HG03439 (cell line): ENCODE measurements at regions not wholly inside any gene's neighbourhood (a gene's known extent, or its start where the extent isn't known, plus 50 kb on each side); places are given as distances from the start of the nearest gene placed in this dataset.

Experiments used
- ATAC-seq: cut with Tn5 transposase; IDR thresholded peaks from one replicate; pipeline ENCODE4 v1.9.1; 2021; ENCODE audit warnings: mild to moderate bottlenecking, moderate library complexity; ENCODE audit not compliant: unreplicated experiment

DNA sequence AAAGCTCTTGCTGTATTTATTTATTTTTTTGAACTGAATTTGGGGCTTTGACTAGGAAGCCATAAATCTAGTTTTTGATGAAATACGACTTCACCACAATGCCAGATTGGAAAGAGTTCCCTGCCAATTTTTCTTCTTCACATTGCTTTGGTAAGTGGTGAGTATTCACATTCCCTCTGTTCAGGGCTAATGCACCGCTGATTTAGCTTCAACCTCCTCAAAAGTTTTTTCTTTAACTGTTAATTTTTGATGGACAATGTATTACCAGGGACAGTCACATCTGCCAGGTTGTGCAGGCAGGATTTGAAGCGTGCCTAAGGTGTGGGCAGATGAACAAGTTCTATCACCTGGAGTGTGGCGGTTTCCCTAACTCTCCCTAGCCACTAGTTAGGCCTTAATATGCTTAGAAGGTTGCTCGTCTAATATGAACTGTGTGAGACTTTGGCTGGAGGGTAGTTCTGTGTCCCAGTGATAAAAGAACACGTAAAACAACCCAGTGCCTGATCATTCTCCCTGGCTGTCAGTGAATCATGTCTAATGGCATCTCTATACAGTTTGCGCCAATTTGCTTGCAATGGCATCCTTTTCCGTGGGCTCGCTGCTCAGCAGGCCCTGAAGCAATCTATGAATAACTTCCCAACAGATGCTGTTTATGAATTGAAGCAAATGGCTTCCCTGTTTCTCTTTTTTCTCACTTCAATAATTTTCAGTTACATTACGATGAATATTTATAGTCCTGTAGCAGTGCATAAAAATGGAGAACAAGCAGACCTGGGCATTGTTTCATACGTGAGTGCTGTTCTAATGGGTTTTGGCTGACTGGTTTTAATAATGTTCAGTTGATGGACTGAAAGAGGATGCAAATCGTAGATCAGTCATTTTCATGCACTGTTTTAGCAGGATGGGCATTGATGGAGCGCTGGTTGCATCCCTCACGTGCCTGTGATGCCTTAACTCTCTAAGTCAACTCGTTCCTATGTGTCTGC lies 243.2 kb upstream of the SUCLG2 start:
- ATAC-seq: no peak

DNA sequence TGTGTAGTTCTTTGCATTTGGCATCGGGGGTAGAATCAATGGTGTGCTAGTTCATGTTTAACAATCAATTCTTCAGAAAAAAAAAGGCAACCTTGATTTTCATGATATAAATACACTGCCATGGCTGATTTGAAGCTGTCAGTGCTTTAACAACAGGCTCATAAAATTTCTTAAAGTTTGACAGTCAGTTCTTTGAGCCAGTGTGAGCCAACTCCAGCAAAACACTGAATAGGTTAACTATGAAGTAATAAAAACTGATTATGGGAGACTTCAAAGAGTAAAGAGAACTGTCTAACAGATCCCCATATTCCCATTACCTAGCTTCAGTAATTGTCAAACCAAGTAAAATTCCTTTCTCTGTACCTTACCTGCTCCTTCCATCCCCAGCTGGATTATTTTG lies 241.7 kb upstream of the SUCLG2 start:
- ATAC-seq: no peak

DNA sequence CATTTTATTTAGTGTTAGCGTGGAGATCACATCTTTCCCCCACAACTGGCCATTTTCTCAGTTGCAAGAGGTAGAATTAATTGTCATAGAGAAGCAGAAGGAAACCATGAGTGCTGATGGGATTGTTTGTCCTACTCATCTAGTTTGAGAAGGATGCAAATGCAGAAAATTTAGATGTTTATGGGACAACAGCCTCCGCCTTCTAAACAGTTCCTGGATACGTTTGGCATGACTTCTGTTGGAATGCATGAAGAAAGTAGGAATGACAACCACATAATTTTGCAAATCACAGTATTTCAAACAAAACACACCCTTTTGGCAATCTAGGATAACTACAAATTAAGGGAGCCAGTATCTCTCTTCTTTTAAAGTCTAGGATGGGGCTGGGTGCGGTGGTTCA lies 240.1 kb upstream of the SUCLG2 start:
- no peak for ATAC-seq

DNA sequence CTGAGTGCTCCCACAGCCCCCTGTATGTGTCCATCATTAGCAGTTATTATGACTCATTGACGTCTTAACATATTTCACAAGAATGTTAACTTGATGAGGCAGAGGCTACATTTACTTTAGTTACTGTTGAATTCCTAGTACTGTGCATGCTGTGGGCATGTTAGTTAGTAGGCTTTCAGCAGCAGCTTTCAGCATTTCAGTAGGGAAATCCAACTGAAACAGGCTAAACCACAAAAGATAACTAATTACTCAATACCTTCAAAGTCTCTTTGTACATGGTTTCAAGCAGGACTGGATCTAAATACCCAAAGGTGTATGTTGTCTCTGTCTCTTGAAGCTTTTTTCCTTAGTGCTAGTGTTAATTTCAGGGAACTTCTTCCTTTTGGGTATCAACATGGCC lies 229.9 kb upstream of the SUCLG2 start:
- no peak for ATAC-seq

DNA sequence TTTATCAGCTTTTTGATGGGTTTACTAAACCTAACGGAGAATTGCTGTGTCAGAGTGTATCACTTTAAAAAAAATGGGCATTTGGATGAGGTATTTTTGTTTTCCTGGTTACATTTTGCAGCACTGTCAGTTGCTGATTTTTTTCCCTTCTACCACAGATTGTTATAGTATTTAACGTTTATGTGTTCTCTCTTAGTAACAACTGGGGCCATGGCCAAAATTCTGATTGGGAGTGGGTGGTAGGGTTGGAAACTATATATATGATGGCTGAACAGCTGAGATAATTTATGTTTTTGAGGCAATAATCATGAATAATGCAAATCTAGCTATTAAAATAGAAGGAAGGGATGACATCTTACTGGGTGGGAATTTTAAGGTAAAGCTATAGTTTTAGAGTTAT lies 229.4 kb upstream of the SUCLG2 start:
- ATAC-seq: no peak

DNA sequence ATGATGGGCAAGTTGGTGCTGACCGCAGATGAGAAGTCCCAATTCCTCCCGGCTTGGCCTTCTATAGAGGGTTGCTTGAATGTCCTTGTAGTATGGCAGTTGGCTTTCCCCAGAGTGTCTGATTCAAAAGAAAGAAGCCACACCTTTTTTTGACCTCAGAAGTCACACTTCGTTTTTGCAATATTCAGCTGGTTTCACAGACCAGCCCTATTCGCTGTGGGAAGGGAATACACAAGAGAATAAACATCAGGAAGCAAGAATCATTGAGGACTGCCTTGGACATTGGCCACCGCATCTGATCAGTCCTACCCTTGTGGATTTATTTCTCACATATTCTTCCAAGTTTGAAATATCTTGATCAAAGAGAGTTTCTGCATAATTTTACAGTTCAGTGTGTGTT lies 228.6 kb upstream of the SUCLG2 start:
- no peak for ATAC-seq

DNA sequence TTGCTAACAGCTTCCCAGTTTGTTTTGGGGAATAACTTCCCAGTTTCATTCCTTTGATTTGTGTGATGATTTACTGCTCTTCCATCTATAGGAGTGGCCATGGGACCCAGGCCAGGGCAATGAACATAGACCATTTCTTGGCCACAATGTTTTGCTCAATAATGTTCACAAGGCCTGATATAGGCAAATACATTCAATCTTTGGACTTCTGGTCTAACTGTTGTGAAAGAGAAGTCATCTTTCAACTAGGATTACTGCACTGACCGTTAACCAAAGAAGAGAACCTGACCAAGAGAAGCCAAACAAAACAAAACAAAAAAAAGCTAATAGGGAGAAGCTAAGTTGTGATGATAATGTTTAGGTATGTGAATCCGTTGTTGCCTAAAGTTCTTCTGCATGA lies 221.8 kb upstream of the SUCLG2 start:
- no peak for ATAC-seq

DNA sequence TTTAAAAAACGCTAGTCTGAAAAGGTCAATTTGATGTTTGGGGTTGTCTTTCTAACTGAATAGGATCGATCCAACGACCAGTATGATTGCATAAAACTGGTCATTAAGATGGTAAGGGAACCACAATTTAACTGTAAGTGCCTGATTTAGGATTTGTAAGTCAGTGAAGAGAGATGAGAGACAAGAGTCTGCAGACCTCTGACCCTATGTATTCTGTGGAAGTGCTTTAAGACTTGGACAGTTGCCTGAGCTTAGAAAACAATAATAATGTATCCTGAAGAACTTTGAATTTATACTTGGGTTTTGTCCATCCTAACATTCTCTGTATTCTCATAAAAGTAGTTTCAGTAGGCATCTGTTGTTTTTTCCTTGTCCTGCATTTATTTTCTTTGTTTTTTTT lies 221.4 kb upstream of the SUCLG2 start:
- no peak for ATAC-seq

DNA sequence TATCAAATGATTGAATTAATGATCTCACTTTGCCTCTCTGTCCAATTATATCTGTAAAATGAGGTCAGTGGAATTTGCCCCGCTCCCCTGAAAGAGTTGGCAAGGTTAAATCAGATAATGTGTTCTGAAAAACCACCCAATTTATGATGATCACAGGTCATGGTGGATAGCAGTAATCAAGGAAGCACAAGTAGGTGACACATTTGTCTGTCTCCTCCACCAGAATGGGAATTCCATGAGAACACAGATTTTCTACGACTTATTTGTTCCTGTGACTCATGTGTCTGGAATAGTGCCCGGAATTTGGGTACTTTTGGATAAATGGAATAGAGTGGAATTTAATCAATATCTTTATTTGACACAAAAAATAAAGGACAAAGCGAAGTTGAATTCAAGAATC lies 220.9 kb upstream of the SUCLG2 start:
- no peak for ATAC-seq

DNA sequence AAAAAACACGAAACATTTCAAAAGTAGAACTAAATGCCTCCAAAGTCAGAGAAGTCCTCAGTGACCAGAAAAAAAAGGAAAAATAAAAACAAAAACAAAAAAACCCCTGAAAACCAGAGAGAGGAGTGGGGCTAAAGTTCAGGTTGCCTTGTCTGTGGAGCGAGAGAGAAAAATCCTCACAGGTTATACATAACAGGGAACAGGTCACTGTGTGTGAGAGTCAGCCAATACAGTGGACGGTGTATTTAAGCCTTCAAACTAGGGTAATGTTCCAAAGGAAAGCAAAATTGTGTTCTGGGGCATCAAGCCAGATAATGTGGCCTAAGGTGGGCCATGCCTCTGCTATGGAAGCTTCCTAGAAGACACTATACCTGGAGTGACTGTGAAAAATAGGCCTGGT lies 216.1 kb upstream of the SUCLG2 start:
- no peak for ATAC-seq

DNA sequence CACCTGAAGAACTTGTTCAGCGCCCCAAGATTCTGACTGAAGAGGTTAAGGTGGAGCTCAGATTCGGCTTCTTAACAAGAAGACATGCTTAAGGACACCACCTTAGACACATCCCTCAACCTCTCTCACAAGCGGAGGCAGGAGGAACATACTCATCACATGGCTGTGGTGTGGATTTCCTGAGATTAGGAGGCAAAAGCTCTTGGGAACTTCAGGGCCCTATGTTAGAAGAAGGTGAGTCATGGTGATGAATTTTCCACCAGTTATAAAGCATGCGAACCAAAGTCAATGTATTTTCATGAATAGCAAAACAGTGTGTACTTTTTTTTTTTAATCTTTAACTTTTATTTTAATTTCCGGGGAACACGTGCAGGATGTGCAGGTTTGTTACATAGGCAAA lies 212.2 kb upstream of the SUCLG2 start:
- no peak for ATAC-seq

DNA sequence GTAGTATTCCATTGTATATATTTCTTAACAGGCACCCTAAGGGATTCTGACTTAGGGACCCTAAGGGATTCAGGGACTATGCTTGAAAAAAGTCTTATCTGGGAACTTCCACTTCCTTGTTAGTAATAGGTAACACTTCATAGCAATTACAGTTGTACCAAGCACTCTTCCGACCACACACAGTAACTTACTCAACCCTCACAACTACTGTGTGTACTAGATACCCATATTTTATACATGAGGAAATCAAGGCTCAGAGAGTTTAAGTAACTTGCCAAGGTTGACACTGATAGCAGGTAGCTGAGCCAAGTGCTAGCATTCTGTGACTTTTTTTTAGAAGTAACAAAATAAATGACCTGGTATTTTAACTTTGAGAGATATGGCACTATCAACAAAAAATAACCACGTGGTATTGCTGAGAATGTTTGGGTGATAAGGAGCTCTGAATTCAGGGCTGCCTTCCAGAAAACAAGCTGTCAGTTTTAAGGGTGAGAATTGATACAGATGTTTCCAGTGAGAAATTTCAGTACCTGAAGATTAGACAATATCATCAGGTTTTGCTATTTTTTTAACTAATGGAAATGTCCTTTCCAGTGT lies 210.3 kb upstream of the SUCLG2 start:
- ATAC-seq: no peak

DNA sequence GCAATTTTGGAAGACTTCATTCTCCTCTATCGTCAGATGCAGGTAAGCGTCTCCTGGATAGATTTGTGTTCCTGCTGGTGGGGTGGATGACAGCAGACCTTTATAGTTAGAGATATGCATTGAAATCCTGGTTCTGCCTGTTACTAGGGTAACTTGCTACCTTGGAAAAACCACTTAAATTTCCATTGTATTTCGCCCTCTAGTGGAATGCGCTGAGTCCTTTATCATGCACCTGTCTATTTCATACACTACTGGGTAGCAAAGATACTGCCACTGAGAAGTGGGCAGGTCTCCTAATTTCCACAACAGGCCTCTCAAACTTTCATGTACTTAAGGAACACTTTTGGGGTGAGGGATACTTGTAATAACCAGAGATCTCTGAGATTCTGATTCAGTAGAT lies 209.5 kb upstream of the SUCLG2 start:
- ATAC-seq: no peak

DNA sequence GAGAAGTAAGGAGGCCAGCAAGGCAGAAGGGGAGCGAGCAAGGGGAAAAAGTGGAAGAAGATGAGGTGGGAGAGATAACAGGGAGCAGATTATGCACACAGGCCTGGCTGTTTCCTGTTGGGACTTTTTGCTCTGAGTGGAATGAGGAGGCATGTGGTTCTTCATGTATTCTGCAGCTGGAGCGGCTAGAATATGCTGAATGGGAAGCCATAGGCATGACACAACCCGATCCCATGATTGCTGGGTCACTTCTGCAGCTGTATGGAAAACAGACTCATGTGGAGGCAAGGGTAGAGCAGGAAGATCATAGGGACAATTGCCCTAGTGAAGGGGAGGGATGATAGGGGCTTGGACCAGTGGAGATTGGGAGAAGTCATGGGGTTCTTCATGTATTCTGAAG lies 206.0 kb upstream of the SUCLG2 start:
- no peak for ATAC-seq

DNA sequence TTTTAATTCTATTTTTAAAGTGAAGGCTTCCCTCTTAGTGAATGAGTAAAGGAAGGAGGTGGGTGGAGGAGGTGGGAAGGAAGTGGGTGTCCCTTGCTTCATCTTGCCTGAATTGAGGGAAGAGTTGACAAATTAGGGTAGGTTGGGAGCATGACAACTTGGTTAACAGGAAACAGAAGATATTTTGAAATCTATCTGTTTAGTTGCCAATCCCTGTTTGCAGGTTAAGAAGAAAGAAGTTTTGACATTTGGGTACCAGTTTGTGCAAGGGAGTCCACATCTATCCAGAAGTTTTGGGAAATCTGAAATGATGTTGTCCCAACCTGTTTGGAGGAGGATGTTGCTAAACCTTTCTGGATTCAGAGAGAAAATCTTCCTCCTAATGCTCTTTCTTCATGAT lies 204.1 kb upstream of the SUCLG2 start:
- ATAC-seq: no peak

DNA sequence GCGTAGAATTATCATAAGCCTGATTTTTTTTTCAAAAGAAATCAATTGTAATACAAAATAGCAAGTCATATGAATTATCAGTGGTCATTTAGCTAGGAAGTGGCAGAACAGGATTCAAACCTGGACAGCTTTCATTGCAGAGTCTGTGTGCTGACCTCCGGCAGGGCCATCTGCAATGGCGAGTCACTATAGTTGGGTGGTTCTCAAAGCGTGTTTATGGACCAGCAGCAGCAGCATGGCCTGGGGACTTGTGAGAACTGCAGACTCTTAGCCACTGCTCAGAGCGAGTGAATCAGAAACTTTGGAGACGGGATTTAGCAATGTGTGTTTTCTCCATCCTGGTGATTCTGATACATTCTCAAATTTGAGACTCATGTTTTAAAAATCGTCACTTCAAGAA lies 202.3 kb upstream of the SUCLG2 start:
- ATAC-seq: no peak

DNA sequence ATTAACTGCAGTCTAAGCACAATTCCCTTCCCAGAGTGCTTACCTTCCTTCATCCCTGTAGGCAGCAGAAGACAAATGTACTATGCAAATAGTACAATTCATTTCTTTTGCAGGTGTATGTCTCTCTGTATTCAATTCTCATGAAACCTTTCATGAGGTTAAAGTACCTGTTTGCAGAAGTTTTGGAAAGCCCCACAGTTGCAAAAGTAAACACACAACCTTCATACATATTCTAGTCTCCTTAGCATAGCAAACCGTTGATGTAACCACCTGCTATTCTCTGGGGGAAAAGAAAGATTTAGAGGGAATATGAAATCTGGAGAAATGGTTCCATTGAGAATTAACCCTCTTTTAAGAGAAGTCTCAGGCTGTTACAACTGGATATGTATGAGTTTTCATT lies 200.3 kb upstream of the SUCLG2 start:
- ATAC-seq: no peak

DNA sequence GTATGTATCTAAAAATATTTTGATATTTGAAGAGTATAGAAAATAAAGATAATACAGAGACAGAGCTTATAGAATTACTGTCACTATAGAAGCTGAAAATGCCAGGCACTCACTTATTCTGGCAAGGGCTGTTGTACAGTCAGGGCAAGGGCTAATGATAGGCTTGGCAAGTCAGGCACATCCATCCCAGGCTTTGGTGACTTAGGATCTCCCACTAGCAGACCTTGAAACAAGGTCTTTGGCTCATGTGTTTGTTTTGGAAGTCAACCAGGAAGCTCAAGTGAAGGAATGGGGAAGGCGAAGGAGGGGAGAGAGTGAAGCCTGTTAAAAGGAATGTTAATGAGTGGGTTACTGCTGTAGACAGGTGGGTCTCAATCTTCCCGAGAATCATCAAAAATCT lies 199.1 kb upstream of the SUCLG2 start:
- no peak for ATAC-seq

DNA sequence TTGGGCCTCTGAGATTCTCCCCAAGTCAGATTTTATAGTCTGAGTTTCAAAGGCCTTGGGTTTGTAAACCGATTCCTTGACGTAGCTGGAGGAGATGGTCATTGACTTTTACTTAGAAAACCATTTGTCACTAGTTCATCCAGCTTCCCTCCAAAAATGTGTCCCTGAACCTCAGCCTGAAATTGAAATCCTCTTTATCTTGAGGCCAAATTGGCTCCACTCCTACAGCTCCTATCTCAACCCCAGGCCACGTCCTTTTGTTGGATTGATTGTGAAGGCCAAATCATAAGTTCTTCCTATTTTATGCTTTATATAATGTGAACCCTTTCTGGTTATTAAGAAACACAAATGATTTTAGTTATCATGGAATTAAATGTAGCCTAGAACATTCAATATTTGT lies 193.9 kb upstream of the SUCLG2 start:
- no peak for ATAC-seq

DNA sequence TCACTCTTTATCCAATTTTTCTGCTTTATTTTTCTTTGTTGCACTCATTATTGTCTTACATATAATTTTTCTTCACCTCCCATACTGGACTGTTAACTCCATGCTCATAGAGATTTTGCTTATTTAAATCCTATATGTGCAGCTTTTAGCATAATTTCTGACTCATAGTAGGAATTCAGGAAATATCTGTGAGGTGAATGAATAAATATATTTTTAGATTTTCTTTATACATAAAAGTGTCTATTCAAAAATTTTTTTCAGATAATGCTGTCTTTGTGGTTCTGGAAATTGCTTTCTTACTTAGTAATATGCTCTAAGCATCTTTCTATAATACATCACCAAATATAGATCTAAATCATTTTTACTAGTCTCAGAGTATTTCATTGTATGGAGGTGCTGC lies 191.8 kb upstream of the SUCLG2 start:
- no peak for ATAC-seq

DNA sequence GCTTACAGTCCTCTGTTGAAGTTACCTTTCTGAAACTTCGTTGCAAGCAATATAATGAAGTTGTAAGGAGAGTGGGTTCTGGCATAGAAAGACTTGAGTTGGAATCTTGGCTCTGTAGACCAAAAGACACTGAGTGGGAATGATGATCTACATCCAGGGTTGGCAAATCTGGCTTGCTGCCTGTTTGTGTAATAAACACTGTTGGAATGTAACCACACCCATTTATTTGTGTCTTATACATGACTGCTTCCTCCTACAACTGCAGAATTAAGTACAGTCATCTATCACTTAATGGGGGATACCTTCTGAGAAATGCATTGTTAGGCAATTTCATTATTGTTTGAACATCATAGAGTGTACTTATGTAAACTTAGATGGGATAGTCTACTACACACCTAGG lies 178.4 kb upstream of the SUCLG2 start:
- ATAC-seq: no peak

DNA sequence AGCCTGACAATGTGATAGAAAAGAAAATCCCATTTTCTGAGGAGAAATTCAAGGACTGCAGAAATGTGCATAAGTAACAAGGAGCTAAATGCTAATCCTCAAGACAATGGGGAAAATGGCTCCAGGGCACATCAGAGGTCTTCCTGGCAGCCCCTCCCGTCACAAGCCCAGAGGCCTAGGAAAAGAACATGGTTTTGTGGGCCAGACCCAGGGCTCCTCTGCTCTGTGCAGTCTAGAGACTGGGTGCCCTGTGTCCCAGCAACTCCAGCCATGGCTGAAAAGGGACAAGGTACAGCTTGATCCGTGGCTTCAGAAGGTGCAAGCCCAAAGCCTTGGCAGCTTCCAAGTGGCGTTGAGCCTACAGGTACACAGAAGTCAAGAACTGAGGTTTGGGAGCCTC lies 176.8 kb upstream of the SUCLG2 start:
- no peak for ATAC-seq
